HUES48 (cell line): ENCODE measurements at regions not wholly inside any gene's neighbourhood (a gene's known extent, or its start where the extent isn't known, plus 50 kb on each side); places are given as distances from the start of the nearest gene placed in this dataset.

Experiments used
- H3K27ac ChIP-seq: one replicate; pipeline ENCODE4 v1.7.0; 2013; ENCODE audit warnings: low read depth, low read length, inconsistent platforms
- H3K27me3 ChIP-seq: 2 replicates; pipeline ENCODE4 v1.6.1; 2013; ENCODE audit warnings: mild to moderate bottlenecking, low read length; ENCODE audit not compliant: control insufficient read depth, insufficient read depth
- H3K36me3 ChIP-seq: 2 replicates; pipeline ENCODE4 v1.6.1; 2013; ENCODE audit warnings: low read length; ENCODE audit not compliant: control insufficient read depth, insufficient read depth
- H3K4me1 ChIP-seq: 2 replicates; pipeline ENCODE4 v1.6.1; 2013; ENCODE audit warnings: mild to moderate bottlenecking, low read length; ENCODE audit not compliant: control insufficient read depth, insufficient read depth
- H3K4me3 ChIP-seq: 2 replicates; pipeline ENCODE4 v1.5.1; 2013; ENCODE audit warnings: mild to moderate bottlenecking, low read depth, low read length
- H3K9ac ChIP-seq: 2 replicates; pipeline ENCODE4 v1.6.1; 2013; ENCODE audit warnings: mild to moderate bottlenecking, low read depth, low read length, moderate library complexity
- H3K9me3 ChIP-seq: 2 replicates; pipeline ENCODE4 v1.6.1; 2013; ENCODE audit warnings: low read length; ENCODE audit not compliant: control insufficient read depth, insufficient read depth

GRCh38 chr5:103821361-103821760 lies 258.8 kb upstream of the NUDT12 start:
- H3K9me3 ChIP-seq: no peaks in the 10 kb centered on the region
- H3K4me3 ChIP-seq: no peak overlapping the region
- no peaks in the 10 kb centered on the region for H3K4me1 ChIP-seq
- H3K27me3 ChIP-seq: no peaks in the 10 kb centered on the region
- no peaks in the 10 kb centered on the region for H3K36me3 ChIP-seq
- no peak overlapping the region for H3K9ac ChIP-seq
- no peak overlapping the region for H3K27ac ChIP-seq

- Histone ChIP-seq H3K4me3 (no peak overlapping the region), H3K27ac (no peak overlapping the region), H3K4me1 (peaks cover 6% of the 10 kb centered on the region; the same call in 1 of the 2 replicates), H3K9me3 (no peaks in the 10 kb centered on the region), H3K9ac (no peak overlapping the region), H3K36me3 (no peaks in the 10 kb centered on the region), H3K27me3 (no peaks in the 10 kb centered on the region)
These were observed 246.0 kb upstream of the NUDT12 start for GRCh38 chr5:103808464-103809106.

DNA sequence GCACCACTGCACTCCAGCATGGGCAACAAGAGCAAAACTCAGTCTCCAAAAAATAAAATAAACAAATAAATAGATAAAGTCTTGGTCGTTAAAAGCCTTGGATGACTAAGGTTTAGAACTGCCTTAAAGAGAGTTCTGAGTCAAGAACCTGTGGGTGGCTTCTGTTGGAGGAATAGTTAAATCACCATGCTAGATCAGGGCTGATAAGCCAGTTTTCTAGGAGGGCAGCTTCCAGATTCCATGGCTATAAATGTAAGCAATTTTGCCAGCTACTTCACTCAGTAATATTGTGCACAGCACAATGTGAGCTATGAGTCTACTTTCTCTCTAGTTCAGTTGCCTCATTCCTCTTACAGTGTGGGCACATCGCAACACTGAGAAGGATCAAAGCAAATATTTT lies 242.1 kb upstream of the NUDT12 start:
- H3K9ac ChIP-seq: no peak overlapping the region
- H3K4me1 ChIP-seq: peaks cover 6% of the 10 kb centered on the region; the same call in 1 of the 2 replicates
- no peaks in the 10 kb centered on the region for H3K27me3 ChIP-seq
- H3K27ac ChIP-seq: no peak overlapping the region
- H3K4me3 ChIP-seq: no peak overlapping the region
- no peaks in the 10 kb centered on the region for H3K36me3 ChIP-seq
- no peaks in the 10 kb centered on the region for H3K9me3 ChIP-seq

DNA sequence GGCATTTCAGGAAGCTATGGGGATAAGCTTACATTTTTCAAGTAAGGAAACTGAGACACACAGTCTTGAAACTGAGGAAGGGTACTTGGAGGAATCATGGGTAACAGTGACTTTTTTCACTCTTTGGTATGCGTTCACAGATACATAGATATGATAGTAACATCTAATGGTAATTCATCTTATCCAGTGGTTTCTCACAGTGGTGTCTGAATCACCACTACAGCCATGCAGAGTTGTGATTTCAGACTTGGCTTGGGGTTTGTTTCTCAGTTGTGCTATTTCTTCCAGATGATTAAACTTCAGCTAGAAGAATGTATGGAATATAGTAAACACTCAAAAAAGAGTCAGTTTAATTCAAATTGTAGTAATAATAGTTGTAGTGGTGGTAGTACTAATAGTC lies 239.1 kb upstream of the NUDT12 start:
- no peak overlapping the region for H3K27ac ChIP-seq

GRCh38 chr5:103800741-103801495 lies 238.3 kb upstream of the NUDT12 start:
- Histone ChIP-seq H3K9me3 (0 out of 2 replicates have a peak, but pooled peaks cover 2% of the 10 kb centered on the region), H3K36me3 (no peaks in the 10 kb centered on the region), H3K27ac (no peak overlapping the region), H3K27me3 (no peaks in the 10 kb centered on the region), H3K4me1 (no peaks in the 10 kb centered on the region), H3K9ac (no peak overlapping the region), H3K4me3 (no peak overlapping the region)

More for the DNA sequence above, 239.1 kb upstream of the NUDT12 start:
- Histone ChIP-seq H3K9ac (no peak overlapping the region), H3K4me1 (no peaks in the 10 kb centered on the region), H3K36me3 (no peaks in the 10 kb centered on the region), H3K4me3 (no peak overlapping the region), H3K9me3 (0 out of 2 replicates have a peak, but pooled peaks cover 2% of the 10 kb centered on the region), H3K27me3 (no peaks in the 10 kb centered on the region)

DNA sequence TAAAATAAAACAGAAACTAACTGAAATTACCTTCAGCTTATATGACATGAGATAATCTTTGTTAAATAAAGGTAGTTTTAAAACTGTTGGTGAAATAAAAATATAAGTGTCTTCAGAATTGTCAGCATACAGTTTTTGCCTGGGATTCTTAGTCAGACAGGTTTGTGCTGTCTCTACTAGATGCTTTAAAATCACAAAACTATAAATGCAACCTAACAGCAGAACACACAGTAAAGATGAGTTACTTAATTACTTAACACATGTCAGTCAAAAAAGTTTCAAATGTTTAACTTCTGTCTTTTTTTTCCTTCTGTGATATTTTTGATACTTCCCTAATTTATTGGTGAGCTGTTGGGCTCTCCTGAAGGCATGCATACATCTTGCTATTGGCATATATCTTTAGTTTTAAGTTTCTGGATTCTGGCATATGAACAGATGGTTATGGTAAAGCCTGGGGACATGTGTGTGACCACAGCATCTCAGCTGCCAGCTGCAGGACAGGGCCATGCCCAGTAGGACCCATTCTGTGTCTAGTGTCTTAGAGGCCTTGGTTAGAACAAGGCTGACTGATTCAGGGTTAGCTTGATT lies 231.1 kb upstream of the NUDT12 start:
- peaks cover 43% of the 10 kb centered on the region for H3K9me3 ChIP-seq
- H3K4me1 ChIP-seq: no peaks in the 10 kb centered on the region
- H3K4me3 ChIP-seq: no peak overlapping the region
- H3K27me3 ChIP-seq: no peaks in the 10 kb centered on the region
- no peak overlapping the region for H3K9ac ChIP-seq
- H3K36me3 ChIP-seq: no peaks in the 10 kb centered on the region
- no peak overlapping the region for H3K27ac ChIP-seq

DNA sequence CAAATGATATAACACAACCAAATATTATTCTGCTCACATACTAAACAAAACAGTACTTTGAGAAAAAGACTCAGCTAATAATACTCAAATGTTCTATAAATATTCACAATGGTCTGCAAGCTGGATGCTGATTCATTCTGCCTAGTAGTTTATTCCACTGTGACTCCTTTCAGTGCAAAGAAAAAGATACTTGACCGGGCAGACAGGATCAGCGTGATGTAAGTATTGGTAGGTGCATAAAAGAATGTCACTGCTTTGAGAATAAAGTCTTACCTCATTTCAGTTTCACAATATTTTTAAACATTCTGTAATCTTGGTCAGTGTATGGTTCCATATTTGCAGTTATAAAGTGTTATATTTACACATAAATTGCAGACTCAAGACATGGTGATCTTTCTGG lies 223.0 kb upstream of the NUDT12 start:
- Histone ChIP-seq H3K9me3 (peaks cover 12% of the 10 kb centered on the region), H3K4me1 (no peaks in the 10 kb centered on the region), H3K4me3 (no peak overlapping the region), H3K9ac (no peak overlapping the region), H3K36me3 (no peaks in the 10 kb centered on the region), H3K27me3 (no peaks in the 10 kb centered on the region), H3K27ac (no peak overlapping the region)

- Histone ChIP-seq H3K27me3 (no peaks in the 10 kb centered on the region), H3K9me3 (no peaks in the 10 kb centered on the region), H3K9ac (no peak overlapping the region), H3K4me1 (no peaks in the 10 kb centered on the region), H3K27ac (no peak overlapping the region), H3K36me3 (no peaks in the 10 kb centered on the region), H3K4me3 (no peak overlapping the region)
These were observed 221.1 kb upstream of the NUDT12 start for GRCh38 chr5:103783669-103784068.

DNA sequence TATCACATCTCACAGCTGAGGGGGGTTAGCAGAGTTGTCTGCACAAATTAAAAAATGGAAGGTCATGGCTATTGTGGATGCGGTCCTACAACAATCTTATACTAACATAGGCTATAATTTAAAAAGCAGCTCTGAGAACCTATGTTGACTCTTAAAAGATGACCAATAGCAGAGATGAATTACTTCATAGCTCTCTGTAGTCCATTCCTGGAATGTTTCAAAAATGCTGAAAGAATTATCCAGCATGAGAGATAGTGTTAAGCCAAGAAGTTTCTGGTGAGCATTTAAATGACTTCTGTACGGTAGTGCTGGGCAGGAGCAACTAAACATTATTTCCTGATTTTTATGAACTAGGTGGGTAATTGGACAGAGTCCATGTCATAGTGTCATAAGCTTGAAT lies 218.2 kb upstream of the NUDT12 start:
- no peak overlapping the region for H3K27ac ChIP-seq
- H3K9me3 ChIP-seq: no peaks in the 10 kb centered on the region
- H3K4me3 ChIP-seq: no peak overlapping the region
- no peaks in the 10 kb centered on the region for H3K4me1 ChIP-seq
- H3K36me3 ChIP-seq: no peaks in the 10 kb centered on the region
- H3K9ac ChIP-seq: no peak overlapping the region
- H3K27me3 ChIP-seq: no peaks in the 10 kb centered on the region

- no peak overlapping the region for H3K4me3 ChIP-seq
- no peaks in the 10 kb centered on the region for H3K27me3 ChIP-seq
- H3K9me3 ChIP-seq: peaks cover 9% of the 10 kb centered on the region
- no peaks in the 10 kb centered on the region for H3K4me1 ChIP-seq
- H3K36me3 ChIP-seq: no peaks in the 10 kb centered on the region
- no peak overlapping the region for H3K9ac ChIP-seq
- H3K27ac ChIP-seq: no peak overlapping the region
These were observed 212.1 kb upstream of the NUDT12 start for GRCh38 chr5:103774721-103775120.

- Histone ChIP-seq H3K9ac (no peak overlapping the region), H3K4me1 (no peaks in the 10 kb centered on the region), H3K27me3 (no peaks in the 10 kb centered on the region), H3K27ac (no peak overlapping the region), H3K9me3 (peaks cover 9% of the 10 kb centered on the region), H3K4me3 (no peak overlapping the region), H3K36me3 (no peaks in the 10 kb centered on the region)
These were observed 209.7 kb upstream of the NUDT12 start for GRCh38 chr5:103772248-103772647.
